ENCODE measurements at regions not wholly inside any gene's neighbourhood (a gene's known extent, or its start where the extent isn't known, plus 50 kb on each side); places are given as distances from the start of the nearest gene placed in this dataset.
A peak's percentile ranks its signal among the peaks of the same experiment; 100 is the strongest.
"Not testable (repeated sequence)": the region's sequence is repeated elsewhere in the genome, so short reads cannot be mapped to it uniquely, and the experiment has no call there.

GRCh38 chr12:25382311-25383106 is 131.8 kb upstream of the KRAS start:
- DNase-seq, result no peak

GRCh38 chr12:25377469-25378177 is 126.9 kb upstream of the KRAS start:
- DNase-seq, result peak; percentile 14 to 48

GRCh38 chr12:25376985-25377384 is 126.3 kb upstream of the KRAS start:
- no peak for DNase-seq

- no peak for DNase-seq
These were observed 125.7 kb upstream of the KRAS start for GRCh38 chr12:25376407-25376806.

- DNase-seq, result no peak
These were observed 122.5 kb upstream of the KRAS start for GRCh38 chr12:25372969-25373817.

GRCh38 chr12:25372002-25372401 is 121.3 kb upstream of the KRAS start:
- no peak for DNase-seq

GRCh38 chr12:25368557-25368956 is 117.8 kb upstream of the KRAS start:
- DNase-seq, result no peak

- no peak for DNase-seq
These were observed 115.4 kb upstream of the KRAS start for GRCh38 chr12:25366122-25366521.

GRCh38 chr12:25365340-25365730 is 114.6 kb upstream of the KRAS start:
- no peak for DNase-seq

GRCh38 chr12:25364529-25365339 is 114.0 kb upstream of the KRAS start:
- DNase-seq, result peak in 1 of 2 experiments; percentile 36

GRCh38 chr12:25362646-25363045 is 111.9 kb upstream of the KRAS start:
- DNase-seq, result no peak

GRCh38 chr12:25361511-25361910 is 110.8 kb upstream of the KRAS start:
- DNase-seq, result no peak

GRCh38 chr12:25357595-25357994 is 106.9 kb upstream of the KRAS start:
- no peak for DNase-seq

- DNase-seq, result not testable (repeated sequence)
These were observed 102.2 kb upstream of the KRAS start for GRCh38 chr12:25352942-25353341.

- no peak for DNase-seq
These were observed 101.6 kb upstream of the KRAS start for GRCh38 chr12:25352083-25352918.

- no peak for DNase-seq
These were observed 97.8 kb upstream of the KRAS start for GRCh38 chr12:25348593-25348895.

- no peak for DNase-seq
These were observed 97.2 kb upstream of the KRAS start for GRCh38 chr12:25347716-25348592.

- DNase-seq, result not testable (repeated sequence)
These were observed 91.1 kb upstream of the KRAS start for GRCh38 chr12:25341877-25342276.

- no peak for DNase-seq
These were observed 87.2 kb upstream of the KRAS start for GRCh38 chr12:25337916-25338315.

GRCh38 chr12:25332143-25332542 is 81.4 kb upstream of the KRAS start:
- no peak for DNase-seq
